ENCODE measurements at regions not wholly inside any gene's neighbourhood (a gene's known extent, or its start where the extent isn't known, plus 50 kb on each side); places are given as distances from the start of the nearest gene placed in this dataset.
"Not testable (repeated sequence)": the region's sequence is repeated elsewhere in the genome, so short reads cannot be mapped to it uniquely, and the experiment has no call there.

DNA sequence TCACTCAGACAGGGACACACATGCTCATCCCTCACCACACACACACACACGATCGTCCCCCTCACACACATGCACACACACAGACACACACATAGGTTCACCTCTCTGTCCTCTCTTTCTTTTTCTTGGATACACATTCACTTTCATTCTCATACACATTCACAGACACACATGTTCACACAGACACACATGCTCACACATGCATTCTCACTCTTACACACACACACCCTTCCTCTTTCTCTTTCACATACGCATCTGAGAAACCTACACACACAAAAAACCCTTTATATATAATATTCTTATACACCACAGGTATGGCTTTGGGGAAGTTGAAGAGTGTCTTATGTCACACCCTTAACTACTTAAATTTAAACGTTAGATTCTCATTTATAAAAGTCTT lies 248.6 kb upstream of the RUNX1 start:
- no peak overlapping the region for H3K27ac Mint-ChIP-seq
- no peaks in the 10 kb centered on the region for H3K36me3 Mint-ChIP-seq (ENCODE audit: low read depth)
- H3K9me3 Mint-ChIP-seq, result peaks cover 4% of the 10 kb centered on the region
- no peaks in the 10 kb centered on the region for H3K27me3 Mint-ChIP-seq
- H3K4me1 Mint-ChIP-seq (ENCODE audit: low read depth), result peaks cover 31% of the 10 kb centered on the region
- no peak overlapping the region for H3K4me3 Mint-ChIP-seq

DNA sequence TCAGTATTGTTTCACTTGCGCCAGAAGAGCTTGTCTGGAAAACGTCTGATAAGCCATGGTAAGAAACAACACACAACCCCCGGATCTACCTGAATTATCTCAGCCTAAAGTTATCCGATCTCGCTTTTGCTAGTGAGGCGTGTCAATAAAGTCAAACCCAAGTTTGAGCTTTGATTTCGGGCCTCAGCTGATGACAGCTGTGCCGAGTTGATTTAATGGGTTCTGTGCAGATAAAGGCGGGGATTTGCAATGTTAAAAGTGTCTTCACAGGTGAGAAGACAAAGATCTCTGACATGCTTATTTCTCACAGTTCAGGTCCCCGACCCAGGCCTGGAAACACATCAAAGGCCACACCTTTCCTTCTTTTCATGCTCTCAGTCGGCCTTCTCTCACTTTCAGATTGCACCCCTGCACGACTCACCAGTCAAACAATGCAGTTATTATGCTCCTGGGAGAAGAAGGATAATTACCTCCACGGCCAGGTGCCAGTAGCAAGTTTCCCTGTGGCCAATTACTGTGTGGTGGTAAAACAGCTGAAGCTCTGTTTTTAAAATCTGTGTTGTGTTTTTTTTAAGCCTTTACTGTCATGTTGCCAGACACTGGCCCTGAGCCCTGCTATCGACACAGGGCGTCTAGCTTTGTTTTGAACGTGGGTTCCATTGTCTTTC lies 245.3 kb upstream of the RUNX1 start:
- Mint-ChIP-seq H3K4me1 (ENCODE audit: low read depth) (peaks cover 40% of the 10 kb centered on the region), H3K27me3 (no peaks in the 10 kb centered on the region), H3K9me3 (peaks cover 4% of the 10 kb centered on the region), H3K27ac (no peak overlapping the region), H3K4me3 (no peak overlapping the region), H3K36me3 (ENCODE audit: low read depth) (no peaks in the 10 kb centered on the region)

DNA sequence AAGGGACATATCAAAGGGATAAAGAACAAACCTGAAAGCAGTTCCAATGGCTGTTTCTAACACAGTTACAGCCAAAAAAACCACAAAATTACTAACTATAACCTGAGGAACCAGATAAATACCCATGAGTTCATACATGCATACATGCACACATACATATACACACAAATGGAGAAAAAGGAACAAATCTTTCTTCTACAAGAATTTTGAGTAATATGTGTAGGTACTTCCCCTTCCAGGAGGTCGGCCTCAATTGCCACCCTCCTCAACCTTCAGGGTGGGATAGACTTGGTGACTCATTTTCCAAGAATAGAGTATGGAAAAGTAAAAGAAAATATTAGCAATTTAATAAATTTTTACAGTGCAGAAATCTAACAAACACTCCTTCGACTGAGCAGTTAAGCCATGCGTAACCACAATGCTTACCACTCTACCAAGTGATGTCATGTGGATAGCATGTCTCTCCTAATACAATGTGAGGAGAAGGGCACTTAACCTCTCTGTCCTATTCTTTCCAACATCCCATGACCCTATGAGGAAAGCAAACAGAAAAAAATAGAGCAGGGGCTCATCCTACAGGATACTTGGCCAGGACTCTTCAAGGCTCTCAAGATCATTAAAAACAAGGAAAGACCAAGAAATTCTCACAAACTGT lies 243.0 kb upstream of the RUNX1 start:
- no peaks in the 10 kb centered on the region for H3K27me3 Mint-ChIP-seq
- H3K36me3 Mint-ChIP-seq (ENCODE audit: low read depth), result no peaks in the 10 kb centered on the region
- H3K27ac Mint-ChIP-seq, result no peak overlapping the region
- H3K4me1 Mint-ChIP-seq (ENCODE audit: low read depth), result peaks cover 36% of the 10 kb centered on the region
- no peak overlapping the region for H3K4me3 Mint-ChIP-seq
- peaks cover 16% of the 10 kb centered on the region for H3K9me3 Mint-ChIP-seq

GRCh38 chr21:35291034-35291433 lies 241.9 kb upstream of the RUNX1 start:
- Mint-ChIP-seq H3K36me3 (ENCODE audit: low read depth) (no peaks in the 10 kb centered on the region), H3K27ac (no peak overlapping the region), H3K4me3 (no peak overlapping the region), H3K4me1 (ENCODE audit: low read depth) (peaks cover 31% of the 10 kb centered on the region), H3K27me3 (no peaks in the 10 kb centered on the region), H3K9me3 (peaks cover 18% of the 10 kb centered on the region)

DNA sequence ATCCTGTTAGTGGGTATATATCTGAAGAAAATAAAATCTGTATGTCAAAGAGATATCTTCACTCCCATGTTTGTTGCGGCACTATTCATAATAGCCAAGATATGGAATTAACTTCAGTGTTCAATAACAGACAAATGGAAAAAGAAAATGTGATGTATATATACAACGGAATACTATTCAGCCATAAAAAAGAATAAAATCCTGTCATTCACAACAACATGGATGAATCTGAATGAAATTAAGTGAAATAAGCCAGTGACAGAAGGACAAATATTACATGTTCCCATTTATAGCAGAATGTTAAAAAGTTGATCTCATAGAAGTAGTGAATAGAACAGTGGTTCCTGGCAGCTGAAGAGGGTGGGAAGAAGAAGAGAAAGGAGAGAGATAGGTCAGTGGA lies 239.1 kb upstream of the RUNX1 start:
- H3K27me3 Mint-ChIP-seq, result no peaks in the 10 kb centered on the region
- H3K4me3 Mint-ChIP-seq, result no peak overlapping the region
- H3K36me3 Mint-ChIP-seq (ENCODE audit: low read depth), result no peaks in the 10 kb centered on the region
- H3K9me3 Mint-ChIP-seq, result peaks cover 19% of the 10 kb centered on the region
- peaks cover 9% of the 10 kb centered on the region for H3K4me1 Mint-ChIP-seq (ENCODE audit: low read depth)
- H3K27ac Mint-ChIP-seq, result no peak overlapping the region

- Mint-ChIP-seq H3K9me3 (peaks cover 19% of the 10 kb centered on the region), H3K4me3 (no peak overlapping the region), H3K27me3 (no peaks in the 10 kb centered on the region), H3K36me3 (ENCODE audit: low read depth) (no peaks in the 10 kb centered on the region), H3K27ac (no peak overlapping the region), H3K4me1 (ENCODE audit: low read depth) (peaks cover 7% of the 10 kb centered on the region)
Observed at GRCh38 chr21:35284199-35284598, 235.1 kb upstream of the RUNX1 start.

- Mint-ChIP-seq H3K36me3 (ENCODE audit: low read depth) (no peaks in the 10 kb centered on the region), H3K4me1 (ENCODE audit: low read depth) (peaks cover 7% of the 10 kb centered on the region), H3K4me3 (no peak overlapping the region), H3K27me3 (no peaks in the 10 kb centered on the region), H3K27ac (no peak overlapping the region), H3K9me3 (peaks cover 14% of the 10 kb centered on the region)
Observed at GRCh38 chr21:35282944-35283343, 233.8 kb upstream of the RUNX1 start.

DNA sequence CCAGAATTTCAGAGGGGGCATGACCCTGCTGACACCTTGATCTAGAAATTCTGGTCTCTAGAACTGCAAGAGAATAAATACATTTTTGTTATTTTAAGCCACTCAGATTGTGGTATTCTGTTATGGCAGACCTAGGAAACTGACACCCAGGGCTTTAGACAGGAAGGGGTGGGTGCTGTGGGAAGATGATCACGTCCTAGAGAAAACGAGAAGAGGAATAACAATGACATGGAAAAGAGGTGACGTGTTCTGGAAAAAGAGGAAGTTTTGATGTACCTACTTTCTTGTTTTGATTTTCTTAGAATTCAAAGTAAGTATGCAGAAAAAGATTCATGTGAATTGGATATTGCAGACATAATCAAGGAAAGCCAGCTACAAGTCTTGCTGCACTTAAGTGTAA lies 232.9 kb upstream of the RUNX1 start:
- Mint-ChIP-seq H3K27me3 (no peaks in the 10 kb centered on the region), H3K4me3 (no peak overlapping the region), H3K9me3 (peaks cover 7% of the 10 kb centered on the region), H3K27ac (no peak overlapping the region), H3K36me3 (ENCODE audit: low read depth) (no peaks in the 10 kb centered on the region), H3K4me1 (ENCODE audit: low read depth) (peaks cover 7% of the 10 kb centered on the region)

DNA sequence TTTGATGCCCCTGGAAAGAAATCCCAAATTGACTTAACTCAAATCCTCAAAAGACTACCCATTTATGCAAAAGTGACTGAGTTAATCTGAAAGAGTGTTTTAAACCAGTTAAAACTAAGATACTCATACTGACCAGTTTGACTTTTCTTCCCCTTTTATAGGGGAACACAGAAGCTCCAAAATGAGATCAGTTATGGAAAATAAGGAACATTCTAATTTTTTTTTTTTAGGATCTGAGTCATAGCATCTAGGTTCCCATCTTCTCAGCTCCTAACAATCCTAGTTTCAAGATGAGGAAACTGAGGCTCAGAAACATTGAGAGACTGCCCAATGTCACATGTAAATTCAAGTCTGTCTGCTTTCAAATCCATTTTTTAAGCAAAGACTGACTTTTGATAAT lies 231.1 kb upstream of the RUNX1 start:
- no peaks in the 10 kb centered on the region for H3K9me3 Mint-ChIP-seq
- no peaks in the 10 kb centered on the region for H3K27me3 Mint-ChIP-seq
- no peak overlapping the region for H3K4me3 Mint-ChIP-seq
- no peak overlapping the region for H3K27ac Mint-ChIP-seq
- H3K4me1 Mint-ChIP-seq (ENCODE audit: low read depth), result peaks cover 7% of the 10 kb centered on the region
- no peaks in the 10 kb centered on the region for H3K36me3 Mint-ChIP-seq (ENCODE audit: low read depth)

DNA sequence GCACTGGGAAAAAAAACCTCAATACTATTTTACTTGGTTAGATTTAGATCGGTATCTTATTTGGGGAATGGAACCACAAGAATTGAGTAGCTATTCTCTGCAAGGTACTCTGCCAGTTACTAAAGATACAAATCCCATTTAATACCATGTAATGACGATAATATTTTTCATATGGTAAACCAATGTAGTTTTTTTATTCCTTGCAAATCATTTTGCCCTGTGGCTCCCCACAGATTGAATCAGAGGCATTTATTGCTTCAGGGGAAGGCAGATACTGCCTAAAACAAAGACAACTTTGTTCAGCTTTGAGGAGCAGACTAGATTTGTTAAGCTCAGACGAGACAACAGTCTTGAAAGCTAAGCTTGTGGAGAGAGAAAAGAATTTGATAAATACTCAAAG lies 226.7 kb upstream of the RUNX1 start:
- Mint-ChIP-seq H3K4me1 (ENCODE audit: low read depth) (peaks cover 8% of the 10 kb centered on the region), H3K27me3 (no peaks in the 10 kb centered on the region), H3K9me3 (peaks cover 5% of the 10 kb centered on the region), H3K4me3 (no peak overlapping the region), H3K27ac (no peak overlapping the region), H3K36me3 (ENCODE audit: low read depth) (no peaks in the 10 kb centered on the region)

- Mint-ChIP-seq H3K4me1 (ENCODE audit: low read depth) (peaks cover 8% of the 10 kb centered on the region), H3K9me3 (peaks cover 5% of the 10 kb centered on the region), H3K36me3 (ENCODE audit: low read depth) (no peaks in the 10 kb centered on the region), H3K27ac (no peak overlapping the region), H3K27me3 (no peaks in the 10 kb centered on the region), H3K4me3 (no peak overlapping the region)
Observed at GRCh38 chr21:35274923-35275322, 225.8 kb upstream of the RUNX1 start.

DNA sequence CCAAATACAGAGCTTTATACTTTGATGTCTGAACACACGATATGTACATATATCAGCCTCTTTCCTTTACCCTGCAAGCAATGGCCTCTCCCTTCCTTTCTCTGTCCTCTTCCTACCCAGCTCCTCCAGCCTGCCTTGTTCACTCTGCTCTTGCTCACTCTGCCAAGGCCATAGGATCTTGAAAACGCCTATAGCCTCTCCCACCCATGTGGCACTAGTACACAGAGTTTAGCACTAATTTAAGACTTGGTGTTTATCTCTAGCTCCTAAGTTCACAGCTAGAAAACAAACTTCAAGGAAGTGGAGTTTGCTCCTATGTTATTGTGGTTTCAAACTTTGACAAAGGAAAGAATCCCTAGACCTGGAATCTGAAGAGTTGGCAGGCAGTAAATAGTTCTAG lies 225.0 kb upstream of the RUNX1 start:
- H3K27ac Mint-ChIP-seq, result no peak overlapping the region
- H3K27me3 Mint-ChIP-seq, result no peaks in the 10 kb centered on the region
- peaks cover 8% of the 10 kb centered on the region for H3K4me1 Mint-ChIP-seq (ENCODE audit: low read depth)
- peaks cover 5% of the 10 kb centered on the region for H3K9me3 Mint-ChIP-seq
- H3K4me3 Mint-ChIP-seq, result no peak overlapping the region
- no peaks in the 10 kb centered on the region for H3K36me3 Mint-ChIP-seq (ENCODE audit: low read depth)

DNA sequence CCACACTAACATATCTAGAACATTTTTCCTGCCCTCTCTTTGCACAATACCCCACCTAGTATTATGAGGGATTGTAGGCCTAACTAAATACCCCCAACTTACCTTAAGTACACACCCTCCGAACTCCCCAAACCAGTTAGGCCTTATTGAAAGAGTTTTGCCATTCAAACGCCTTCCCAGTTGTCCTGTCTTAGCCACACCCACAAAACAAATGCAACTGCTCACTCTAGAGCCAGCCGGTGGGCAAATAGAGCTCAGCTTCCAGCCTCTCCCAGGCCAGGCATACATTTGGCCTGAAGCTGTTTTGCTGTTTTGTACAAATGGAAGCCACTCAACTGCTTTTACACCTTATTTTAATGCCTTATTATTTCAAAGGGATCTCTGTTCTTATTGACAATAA lies 224.2 kb upstream of the RUNX1 start:
- H3K4me3 Mint-ChIP-seq, result no peak overlapping the region
- no peaks in the 10 kb centered on the region for H3K27me3 Mint-ChIP-seq
- H3K9me3 Mint-ChIP-seq, result peaks cover 5% of the 10 kb centered on the region
- H3K27ac Mint-ChIP-seq, result no peak overlapping the region
- peaks cover 8% of the 10 kb centered on the region for H3K4me1 Mint-ChIP-seq (ENCODE audit: low read depth)
- H3K36me3 Mint-ChIP-seq (ENCODE audit: low read depth), result no peaks in the 10 kb centered on the region

GRCh38 chr21:35271344-35272118 lies 222.4 kb upstream of the RUNX1 start:
- H3K36me3 Mint-ChIP-seq (ENCODE audit: low read depth); H3K4me1 Mint-ChIP-seq (ENCODE audit: low read depth); H3K9me3 Mint-ChIP-seq; H3K4me3 Mint-ChIP-seq; H3K27me3 Mint-ChIP-seq; H3K27ac Mint-ChIP-seq: not testable (repeated sequence)

DNA sequence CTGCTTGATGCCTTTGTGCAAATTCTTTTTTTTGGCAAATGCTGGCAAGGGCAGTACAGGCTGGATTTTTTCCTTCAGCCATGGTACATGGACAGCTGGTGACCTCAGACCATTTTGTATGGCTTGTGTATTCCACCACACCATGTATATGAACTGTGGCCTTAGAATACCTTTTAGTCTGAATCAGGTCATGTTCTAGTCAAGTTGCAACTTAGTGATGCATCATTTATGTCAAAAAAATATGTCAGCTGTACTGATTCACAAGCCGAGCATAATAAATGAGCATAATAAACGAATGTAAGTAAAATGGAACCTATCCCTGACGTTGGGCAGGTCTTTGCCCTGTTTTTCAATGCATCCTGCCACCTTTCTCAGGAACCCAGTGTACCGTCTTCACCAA lies 219.7 kb upstream of the RUNX1 start:
- Mint-ChIP-seq H3K4me3 (no peak overlapping the region), H3K4me1 (ENCODE audit: low read depth) (no peaks in the 10 kb centered on the region), H3K9me3 (peaks cover 11% of the 10 kb centered on the region), H3K27ac (no peak overlapping the region), H3K36me3 (ENCODE audit: low read depth) (no peaks in the 10 kb centered on the region), H3K27me3 (no peaks in the 10 kb centered on the region)
